Prostate gland (tissue), 2 donors: ENCODE measurements at regions not wholly inside any gene's neighbourhood (a gene's known extent, or its start where the extent isn't known, plus 50 kb on each side); places are given as distances from the start of the nearest gene placed in this dataset.

Experiments
- CTCF ChIP-seq, 4 experiments: fragments of 200-600 bp in 2 of 4; fragments of 450-650 bp in 2 of 4; sonication (generic) in 2 of 4; IDR thresholded peaks; 1 replicate in 3 of 4; 2 replicates in 1 of 4; pipeline ENCODE4 v1.5.1; 2016 to 2019; ENCODE audit warnings: antibody characterized with exemption in 4 of 4, mild to moderate bottlenecking in 2 of 4, moderate library complexity in 2 of 4
- POLR2A ChIP-seq: fragments of 450-650 bp; IDR thresholded peaks from one replicate; pipeline ENCODE4 v1.6.1; 2016; ENCODE audit warnings: antibody characterized with exemption, mild to moderate bottlenecking
- POLR2AphosphoS5 ChIP-seq: sonication (generic); formaldehyde crosslinking; IDR thresholded peaks from one replicate; pipeline ENCODE4 v1.6.1; 2017; ENCODE audit warnings: antibody characterized with exemption

GRCh38 chr21:27083144-27083543 is 116.3 kb upstream of the ADAMTS5 start:
- no peak for TF ChIP-seq CTCF (IDR thresholded peaks at IDR 0.05)
- no peak for TF ChIP-seq POLR2AphosphoS5
- no peak for TF ChIP-seq POLR2A
